ENCODE measurements at regions not wholly inside any gene's neighbourhood (a gene's known extent, or its start where the extent isn't known, plus 50 kb on each side); places are given as distances from the start of the nearest gene placed in this dataset.

- TF ChIP-seq CTCF (IDR thresholded peaks at IDR 0.05 in 8 of 11, conservative IDR thresholded peaks at IDR 0.05 in 3 of 11) (no peak), POLR2AphosphoS5 (IDR thresholded peaks at IDR 0.05) (no peak), POLR2A (IDR thresholded peaks at IDR 0.05) (no peak)
These were observed 718.1 kb upstream of the EEF2KMT start for GRCh38 chr16:5815570-5816237.
